HG03097 (cell line): ENCODE measurements at regions not wholly inside any gene's neighbourhood (a gene's known extent, or its start where the extent isn't known, plus 50 kb on each side); places are given as distances from the start of the nearest gene placed in this dataset.

Source experiments
- ATAC-seq: cut with Tn5 transposase; IDR thresholded peaks from one replicate; pipeline ENCODE4 v1.9.1; 2021; ENCODE audit not compliant: unreplicated experiment, low FRiP score

DNA sequence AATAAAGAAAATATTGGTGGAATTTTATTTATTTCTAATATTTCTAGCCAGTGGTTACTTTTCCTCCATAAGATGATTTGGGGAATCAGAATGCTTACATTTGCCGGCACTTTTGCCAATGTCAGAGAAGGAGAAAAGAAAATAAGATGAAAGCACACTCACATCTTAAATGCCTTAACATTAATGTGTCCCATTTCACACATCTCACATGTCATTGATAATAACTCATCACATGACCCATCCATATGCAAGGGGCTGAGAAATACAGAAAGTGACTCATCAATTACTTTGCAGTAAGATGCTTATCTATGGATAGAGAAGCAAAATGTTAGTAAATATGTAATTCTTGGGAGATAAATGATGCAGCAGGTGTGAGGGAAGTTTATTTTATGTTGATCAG is 1531.0 kb downstream of the PCDH7 start:
- ATAC-seq, result no peak

DNA sequence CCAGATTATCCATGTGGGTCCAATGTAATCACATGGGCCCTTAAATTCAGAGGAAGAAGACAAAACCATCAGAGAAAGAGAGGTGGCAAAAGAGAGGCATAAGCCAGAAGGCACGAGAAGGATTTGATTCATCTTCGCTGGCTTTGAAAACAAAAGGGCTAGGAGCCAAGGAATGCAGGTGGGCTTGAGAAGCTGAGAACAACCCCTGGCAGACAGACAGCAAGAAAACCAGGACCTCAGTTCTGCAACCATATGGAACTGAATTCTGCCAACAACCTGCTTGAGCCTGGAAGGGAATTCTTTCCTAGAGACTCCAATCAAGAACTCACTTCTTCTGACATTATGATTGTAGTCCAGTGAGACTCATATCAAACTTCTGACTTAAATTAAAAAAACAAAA is 1531.8 kb downstream of the PCDH7 start:
- ATAC-seq, result no peak

DNA sequence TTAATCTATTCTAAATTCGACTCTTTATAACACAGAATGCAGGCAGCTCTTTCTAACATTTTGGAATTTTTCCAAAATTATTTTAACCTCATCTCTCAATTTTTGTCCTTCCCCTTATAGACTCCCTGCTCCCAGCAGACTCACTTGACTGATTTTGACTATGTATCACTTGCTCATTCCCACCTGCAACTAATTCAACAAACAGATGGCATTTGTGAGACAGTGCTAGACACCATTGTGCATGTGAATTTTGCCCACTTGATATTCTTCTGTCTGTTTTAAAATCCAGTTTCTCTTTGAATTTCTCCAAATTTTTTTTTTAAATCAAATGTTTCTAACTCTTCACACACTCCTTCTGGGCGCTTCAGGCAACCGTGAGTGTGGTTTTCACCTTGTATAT is 1534.0 kb downstream of the PCDH7 start:
- no peak for ATAC-seq

DNA sequence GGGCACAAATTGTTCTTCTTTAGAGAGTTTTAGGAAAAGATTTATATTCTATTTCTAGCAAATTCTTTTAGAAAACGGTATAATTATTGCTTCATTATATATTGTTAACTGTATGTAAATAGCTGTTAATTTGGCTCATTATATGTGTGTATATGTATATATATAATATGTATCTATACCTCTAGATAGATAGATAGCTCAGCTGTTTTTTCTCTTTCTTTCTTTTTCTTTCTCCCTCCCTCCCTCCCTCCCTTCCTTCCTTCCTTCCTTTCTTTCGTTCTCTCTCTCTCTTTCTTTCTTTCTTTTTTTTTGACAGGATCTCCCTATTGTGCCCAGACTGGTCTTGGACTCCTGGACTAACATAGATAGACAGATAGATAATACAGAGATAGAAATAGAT is 1538.8 kb downstream of the PCDH7 start:
- no peak for ATAC-seq

DNA sequence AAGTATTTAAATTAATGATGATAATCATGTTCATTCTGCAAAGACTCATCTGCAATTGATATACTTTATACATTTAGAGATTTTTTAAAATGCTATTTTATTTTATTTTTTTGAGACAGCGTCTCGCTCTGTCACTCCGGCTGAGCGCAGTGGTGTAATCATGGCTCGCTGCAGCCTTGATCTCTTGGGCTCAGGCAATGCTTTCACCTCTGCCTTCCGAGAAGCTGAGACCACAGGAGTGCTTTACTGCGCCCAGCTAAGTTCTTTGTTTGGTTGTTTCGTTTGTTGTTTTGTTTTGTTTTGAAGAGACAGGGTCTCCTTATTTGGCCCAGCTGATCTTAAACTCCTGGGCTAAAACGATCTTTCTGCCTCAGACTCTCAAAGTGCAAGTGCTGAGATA is 1541.0 kb downstream of the PCDH7 start:
- no peak for ATAC-seq

DNA sequence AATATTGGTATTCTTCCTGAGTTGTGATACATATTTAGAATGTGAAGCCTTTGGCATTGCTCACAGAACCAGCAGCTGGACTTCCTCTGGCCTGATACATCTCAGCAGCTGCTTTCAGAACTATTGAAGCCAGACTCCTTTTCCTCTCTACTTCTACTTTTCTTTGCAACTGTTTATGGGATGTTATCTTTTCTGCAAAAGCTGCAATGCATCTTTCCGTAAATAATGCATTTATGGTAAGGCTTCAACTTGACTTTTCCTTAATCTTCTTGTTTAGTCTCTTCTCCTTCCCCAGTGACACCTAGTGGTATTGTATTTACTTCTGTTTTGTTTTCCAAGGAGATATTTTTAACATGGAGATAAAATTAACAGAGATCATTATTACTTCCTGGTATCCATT is 1548.7 kb downstream of the PCDH7 start:
- no peak for ATAC-seq

DNA sequence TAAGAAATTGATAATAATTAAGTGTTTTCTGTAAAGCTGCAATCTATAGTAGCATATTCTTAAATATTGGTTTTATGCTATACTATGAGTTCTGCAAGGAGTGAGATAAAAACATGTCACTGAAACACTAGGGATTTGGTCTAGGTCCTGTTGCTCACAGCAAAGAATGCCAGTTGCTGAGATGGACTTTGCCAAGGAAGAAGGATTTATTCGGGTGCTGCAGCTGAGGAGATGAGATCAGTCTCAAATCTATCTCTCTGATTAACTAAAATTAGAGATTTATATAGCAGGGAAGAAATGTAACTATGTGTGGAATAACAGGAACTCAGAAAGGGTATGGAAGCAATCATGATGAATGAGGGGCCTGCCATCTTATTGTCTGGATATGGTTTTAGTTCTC is 1569.9 kb downstream of the PCDH7 start:
- ATAC-seq, result no peak

DNA sequence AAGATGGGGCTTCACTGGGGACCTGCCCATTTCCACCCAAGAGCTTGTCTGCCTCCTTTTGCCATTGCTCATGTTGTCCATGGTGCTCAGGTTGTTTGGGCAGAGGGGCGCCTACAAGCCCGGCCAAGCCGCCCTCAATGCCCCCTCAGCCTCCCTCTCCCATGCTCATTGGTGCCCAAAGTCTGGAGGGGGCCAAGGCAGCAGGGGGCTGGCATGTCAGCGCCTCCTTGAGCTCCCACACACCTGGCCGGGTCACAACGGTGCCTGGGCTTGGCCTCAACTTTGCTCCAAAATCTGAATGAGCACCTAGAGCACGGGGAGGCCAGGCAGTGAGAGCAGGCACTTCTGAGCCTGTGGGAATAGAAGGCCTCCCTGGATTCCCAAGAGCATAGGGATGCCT is 1598.8 kb downstream of the PCDH7 start:
- ATAC-seq, result no peak

DNA sequence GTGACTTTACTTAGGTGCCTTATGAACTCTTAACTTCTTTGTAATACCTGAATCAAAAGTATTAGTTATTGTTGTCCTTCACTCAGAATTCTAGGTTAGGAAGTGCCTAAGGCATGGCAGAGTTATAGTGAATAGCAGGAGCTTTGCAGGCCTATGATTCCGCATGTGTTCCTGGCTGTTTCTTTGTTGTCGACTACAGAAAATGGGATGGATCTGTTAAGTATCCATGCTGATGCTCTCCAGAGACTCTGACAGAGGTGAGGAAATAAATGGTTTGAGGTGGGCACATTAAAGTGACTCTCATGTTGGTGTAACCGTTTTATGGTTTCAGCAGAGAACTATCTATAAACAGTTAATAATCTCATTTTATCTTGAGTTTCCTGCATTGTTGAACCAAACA is 1601.3 kb downstream of the PCDH7 start:
- ATAC-seq, result no peak

DNA sequence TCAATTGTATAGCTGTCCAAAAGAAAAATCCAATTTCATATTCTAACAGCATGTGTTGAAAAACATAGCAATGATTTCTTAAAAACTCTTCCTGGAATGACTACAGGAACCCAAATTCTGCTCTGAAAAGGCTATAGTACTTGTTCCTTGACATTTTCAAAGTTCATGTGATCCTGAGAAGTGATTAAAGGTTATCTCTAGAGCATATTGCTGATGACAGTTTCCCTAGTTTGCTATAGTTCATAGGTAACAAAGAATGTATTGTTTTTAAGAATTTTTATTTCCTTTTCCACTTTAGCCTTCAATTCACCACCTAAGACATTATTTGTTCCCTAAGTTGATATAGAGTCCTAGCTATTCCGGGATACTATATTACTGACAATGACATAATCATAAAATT is 1614.6 kb downstream of the PCDH7 start:
- no peak for ATAC-seq

DNA sequence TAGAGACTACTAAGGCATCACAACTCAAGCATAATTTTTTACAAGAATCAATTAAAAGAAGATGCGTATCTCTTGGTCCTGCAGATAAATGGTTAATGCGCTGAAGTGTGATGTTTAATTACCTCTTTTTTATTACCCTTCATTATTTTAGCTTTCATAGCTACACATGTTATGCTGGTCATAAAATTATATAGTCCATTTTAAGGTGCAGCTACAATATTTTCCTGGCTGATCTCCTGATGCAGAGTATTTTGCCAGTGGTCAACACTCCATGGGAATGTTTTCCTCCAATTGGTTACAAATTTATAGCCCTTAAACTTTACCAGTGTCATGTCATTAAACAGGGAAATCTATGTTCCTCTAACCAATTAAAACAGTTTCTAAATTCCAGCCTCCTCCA is 1617.2 kb downstream of the PCDH7 start:
- ATAC-seq, result no peak

DNA sequence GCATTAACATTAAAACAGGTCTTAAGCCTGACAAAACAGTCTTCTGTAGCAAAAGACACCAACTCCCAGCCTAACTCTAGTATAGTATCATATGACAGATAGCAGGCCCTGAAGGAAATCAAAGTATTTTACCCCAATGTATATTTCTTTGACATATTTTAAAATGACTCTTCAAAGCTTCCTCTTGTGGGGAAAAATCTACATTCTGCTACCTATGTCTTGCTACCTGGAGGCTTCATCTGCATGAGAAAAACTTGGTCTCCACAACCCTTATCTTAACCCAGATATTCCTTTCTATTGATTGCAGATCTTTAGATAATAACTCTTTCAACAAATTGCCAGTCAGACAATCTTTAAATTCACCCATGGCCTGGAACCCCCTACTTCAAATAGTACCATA is 1620.4 kb downstream of the PCDH7 start:
- ATAC-seq, result no peak

DNA sequence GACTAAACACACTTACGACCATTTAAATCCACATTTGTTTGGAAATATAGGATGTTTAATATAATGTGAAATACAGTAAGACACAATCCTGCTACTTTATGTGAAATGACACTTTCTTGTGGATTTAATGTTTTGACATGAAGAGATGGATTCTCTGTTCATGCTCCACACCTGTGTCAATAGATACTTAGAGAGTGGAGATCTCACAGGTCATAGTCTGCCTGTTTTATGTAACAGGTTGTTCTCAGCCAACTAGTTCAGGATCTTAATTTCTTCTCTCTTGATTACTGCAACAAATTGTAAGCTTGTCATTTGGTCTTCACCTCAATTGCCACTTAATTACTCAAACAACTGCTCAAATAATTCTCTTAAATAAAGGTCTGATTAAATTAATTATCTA is 1621.2 kb downstream of the PCDH7 start:
- ATAC-seq, result no peak

DNA sequence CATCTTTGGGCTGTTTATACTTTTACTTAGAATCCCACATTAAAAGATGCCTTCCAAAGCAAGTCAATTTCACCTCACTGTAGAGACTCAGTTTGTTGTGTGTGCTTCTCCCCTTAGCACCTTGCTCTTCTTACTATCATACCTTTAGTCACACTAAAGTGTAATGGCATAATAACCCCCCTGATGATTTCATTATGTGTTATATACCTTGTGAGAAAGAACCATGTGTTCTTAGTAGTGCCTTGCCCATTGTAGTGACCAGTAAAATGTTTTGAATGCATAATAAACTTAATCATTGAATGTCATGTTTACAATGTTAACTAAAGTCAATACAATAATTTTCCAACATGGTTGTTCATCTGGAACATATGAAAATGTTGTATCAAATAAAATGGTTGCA is 1621.9 kb downstream of the PCDH7 start:
- ATAC-seq, result no peak

DNA sequence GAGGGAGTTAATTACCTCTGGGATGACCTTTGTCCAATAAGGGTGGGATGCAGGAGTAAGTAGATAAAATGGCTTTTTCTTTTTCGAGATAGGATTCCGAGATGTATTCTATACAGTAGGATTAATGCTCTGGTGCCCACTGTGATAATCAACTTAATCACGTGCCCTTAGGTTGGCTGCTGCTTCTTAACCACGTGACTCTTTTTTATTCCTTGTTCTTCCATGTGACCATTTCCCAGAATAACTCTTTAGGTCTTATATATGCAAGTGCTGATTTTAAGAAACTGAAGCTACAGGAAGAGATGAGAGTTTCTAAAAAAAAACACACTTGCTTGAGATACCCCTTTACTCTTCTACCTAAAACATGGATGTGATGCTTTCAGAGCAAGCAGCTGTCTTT is 1628.9 kb downstream of the PCDH7 start:
- no peak for ATAC-seq

DNA sequence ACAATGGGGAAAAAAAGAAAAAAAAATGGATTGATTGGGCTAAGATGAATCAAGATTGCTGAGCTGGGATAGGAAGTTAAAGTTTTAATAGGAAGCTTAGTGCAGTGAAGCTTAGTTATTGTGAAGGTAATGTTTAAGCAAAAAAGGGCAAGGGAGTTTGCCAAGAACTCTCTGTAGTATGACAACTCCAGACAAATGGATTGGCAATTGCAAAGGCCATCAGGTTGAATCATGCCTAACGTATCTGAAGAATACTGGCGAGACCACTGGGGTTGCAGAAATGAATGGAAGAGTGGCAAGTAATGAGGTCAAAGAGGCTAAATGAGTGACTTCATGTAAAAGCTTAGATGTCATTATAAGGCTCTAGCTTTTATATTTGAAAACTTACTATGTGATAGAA is 1654.0 kb downstream of the PCDH7 start:
- ATAC-seq, result no peak

DNA sequence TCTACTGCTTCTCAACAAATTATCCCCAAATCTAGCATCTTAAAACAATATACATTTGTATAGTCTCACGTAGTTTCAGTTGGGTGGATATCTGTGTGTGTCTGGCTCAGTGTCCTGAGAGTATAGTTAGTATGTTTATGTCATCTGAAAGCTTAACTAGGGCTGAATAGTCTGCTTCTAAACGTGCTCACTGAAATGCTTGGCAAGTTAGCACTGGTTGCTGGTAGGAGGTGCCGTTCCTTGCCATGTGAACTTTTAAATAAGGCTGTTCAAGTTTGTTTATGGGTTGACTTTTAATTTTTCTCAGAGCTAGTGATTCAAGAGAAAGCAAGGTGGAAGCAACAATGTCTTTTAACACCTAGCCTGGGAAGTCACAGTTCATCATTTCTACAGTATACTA is 1673.6 kb downstream of the PCDH7 start:
- ATAC-seq, result no peak

DNA sequence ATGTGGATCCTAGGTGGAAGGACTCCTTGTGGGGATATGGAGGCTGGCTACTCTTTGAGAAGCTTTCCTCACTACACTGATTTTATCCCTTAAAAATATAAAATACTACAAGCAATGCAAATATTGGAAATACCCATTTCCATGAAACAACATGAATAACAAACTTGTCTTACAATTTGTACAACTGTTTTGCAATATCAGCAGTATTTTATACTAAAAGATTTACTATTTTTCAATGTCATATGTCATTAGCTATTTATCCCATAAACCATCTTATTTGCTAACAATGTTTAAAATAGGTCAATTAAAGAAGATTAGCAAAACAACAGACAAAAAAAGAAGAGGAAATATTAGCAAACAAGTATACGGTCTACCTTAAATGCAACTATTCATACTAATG is 1674.1 kb downstream of the PCDH7 start:
- no peak for ATAC-seq

DNA sequence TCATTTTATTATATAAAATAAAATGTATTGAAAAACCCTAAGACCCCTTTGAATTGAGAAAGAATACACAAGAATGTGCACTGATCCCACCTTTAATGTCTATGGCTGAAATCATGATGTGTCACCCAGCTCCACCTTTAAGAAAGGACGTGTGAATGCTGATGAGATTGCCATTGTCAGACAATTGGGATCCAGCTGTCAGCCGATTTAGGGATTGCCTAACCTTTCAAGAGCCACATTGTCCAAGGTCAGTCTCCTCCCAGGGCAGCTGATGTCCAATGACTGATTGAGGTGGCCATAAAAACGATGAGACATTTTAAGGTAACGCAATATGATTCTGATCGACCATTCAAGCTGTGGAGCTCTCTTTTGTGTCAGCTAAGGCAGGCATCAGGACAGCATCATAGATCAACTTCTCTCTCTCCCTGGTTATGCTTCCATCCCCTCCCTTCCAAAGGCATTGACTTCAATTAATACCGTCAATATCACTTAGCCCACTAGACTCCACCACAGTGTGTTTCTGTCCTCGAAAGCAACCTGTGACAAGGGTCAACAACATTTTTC is 1676.4 kb downstream of the PCDH7 start:
- ATAC-seq, result no peak

DNA sequence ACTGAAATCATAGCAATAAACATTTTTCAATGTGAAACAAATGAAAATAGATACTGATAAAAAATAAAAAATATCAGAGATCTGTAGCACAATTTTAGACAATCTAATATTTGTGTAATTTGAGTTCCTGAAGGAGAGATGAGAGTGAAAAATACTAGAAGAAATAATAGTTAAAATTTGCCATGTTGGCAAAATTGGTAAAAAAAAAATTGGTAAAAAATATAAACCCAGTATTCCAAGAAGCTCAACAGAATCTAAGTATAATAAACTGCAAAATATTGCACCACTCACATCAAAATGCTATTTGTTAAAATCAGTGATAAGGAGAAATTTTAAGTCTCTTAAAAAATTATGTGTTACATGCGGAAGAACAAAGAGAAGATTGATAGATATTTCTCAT is 1680.7 kb downstream of the PCDH7 start:
- no peak for ATAC-seq

DNA sequence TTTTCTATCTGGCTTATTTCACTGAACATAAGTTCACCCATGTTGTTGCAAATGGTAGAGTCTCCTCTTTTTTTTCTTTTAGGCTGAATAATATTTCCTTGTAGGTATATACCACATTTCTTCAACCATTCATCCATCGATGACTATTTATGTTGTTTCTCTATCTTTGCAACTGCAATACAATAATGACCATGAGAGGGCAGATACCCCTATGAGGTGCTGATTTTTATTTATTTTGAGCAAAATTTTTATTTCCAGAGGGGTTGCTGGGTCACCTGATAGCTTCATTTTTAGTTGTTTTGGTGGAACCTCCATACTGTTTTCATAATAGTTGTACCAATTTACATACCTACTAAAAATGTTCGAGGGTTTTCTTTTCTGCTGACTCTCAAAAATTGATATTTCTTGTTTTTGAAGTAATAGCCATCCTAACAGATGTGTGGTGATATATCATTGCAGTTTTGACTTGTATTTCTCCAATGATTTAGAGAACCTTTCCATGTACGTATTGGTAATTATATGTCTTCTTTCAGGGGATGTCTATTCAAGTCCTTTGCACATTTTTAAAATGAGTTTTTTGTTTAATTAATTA is 1697.0 kb downstream of the PCDH7 start:
- ATAC-seq, result no peak

DNA sequence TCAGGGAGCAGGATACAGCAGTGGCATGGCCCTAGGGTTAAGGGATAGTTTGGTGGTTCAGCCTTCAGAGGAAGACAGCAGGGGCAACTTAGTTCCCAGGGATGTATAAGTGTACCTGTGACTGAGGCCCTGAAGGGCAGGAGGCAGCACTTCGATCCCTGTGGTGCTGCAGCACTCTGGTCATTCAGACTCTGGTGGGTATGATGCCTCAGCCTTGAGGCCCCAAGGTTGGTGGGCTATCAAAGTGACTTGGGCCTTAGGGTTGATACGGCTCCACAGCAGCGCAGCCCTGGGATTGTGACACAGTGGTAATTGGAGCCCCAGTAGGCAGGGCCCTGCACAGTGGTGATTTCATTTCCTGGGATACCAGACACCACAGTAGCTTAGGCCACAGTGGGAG is 1703.1 kb downstream of the PCDH7 start:
- no peak for ATAC-seq

DNA sequence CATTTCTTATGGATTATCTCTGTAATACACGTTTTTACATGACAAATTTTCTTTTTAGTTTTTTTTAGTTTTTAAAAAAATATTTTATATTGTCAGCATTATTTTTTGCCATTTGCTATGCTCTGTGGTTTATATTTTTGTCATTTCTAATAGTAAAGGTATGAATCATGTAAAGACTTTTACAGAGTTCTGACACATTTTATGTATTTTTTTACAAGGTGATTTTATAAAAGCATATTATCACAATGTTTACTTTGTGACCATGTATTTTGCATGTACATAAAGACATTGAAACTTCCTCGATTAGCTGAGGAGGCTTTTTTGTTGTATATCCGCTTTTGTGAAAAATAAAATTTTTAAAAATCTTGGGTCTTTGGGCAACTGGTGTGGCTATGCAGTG is 1705.1 kb downstream of the PCDH7 start:
- no peak for ATAC-seq
